WTC11 (cell line): ENCODE measurements at regions not wholly inside any gene's neighbourhood (a gene's known extent, or its start where the extent isn't known, plus 50 kb on each side); places are given as distances from the start of the nearest gene placed in this dataset.

Source experiments
- ATAC-seq: fragments of 200-7000 bp; cut with Tn5 transposase; 2 replicates; pipeline ENCODE4 v1.10.0; 2021; ENCODE audit warnings: mild to moderate bottlenecking, moderate library complexity
- CTCF ChIA-PET: fragments of 300-600 bp; sonication (Branson Sonifier 250); formaldehyde crosslinking; loops from one replicate; lab custom pipeline; 2021; ENCODE audit warnings: antibody characterized with exemption; lab: Charles Lee
- POLR2A ChIA-PET: fragments of 350-600 bp; sonication (Branson Sonifier 250); formaldehyde crosslinking; loops from one replicate; lab custom pipeline; 2021; ENCODE audit warnings: antibody characterized with exemption; lab: Charles Lee
- DNase-seq: peaks from one replicate; pipeline ENCODE4 v3.0.0; 2021; ENCODE audit warnings: low spot score
- H3K27ac Mint-ChIP-seq: 2 replicates; pipeline ENCODE4 v1.8.0; 2021; ENCODE audit warnings: mixed read lengths
- H3K27me3 Mint-ChIP-seq: 2 replicates; pipeline ENCODE4 v1.8.0; 2021; ENCODE audit warnings: low read depth, mild to moderate bottlenecking, moderate library complexity, mixed read lengths
- H3K36me3 Mint-ChIP-seq: 2 replicates; pipeline ENCODE4 v1.8.0; 2021; ENCODE audit warnings: mixed read lengths
- H3K4me1 Mint-ChIP-seq: 2 replicates; pipeline ENCODE4 v1.8.0; 2022; ENCODE audit warnings: mixed read lengths
- H3K4me3 Mint-ChIP-seq: 2 replicates; pipeline ENCODE4 v1.8.0; 2021; ENCODE audit warnings: mild to moderate bottlenecking, moderate library complexity, mixed read lengths
- H3K9me3 Mint-ChIP-seq: 2 replicates; pipeline ENCODE4 v1.8.0; 2021; ENCODE audit warnings: mixed read lengths
- ATF1 ChIP-seq: sonication (generic); formaldehyde crosslinking; IDR thresholded peaks from 2 replicates; pipeline ENCODE4 v1.8.1; 2023; ENCODE audit warnings: mild to moderate bottlenecking, moderate library complexity, missing genetic modification reagents
- CREM ChIP-seq: sonication (generic); formaldehyde crosslinking; IDR thresholded peaks from 2 replicates; pipeline ENCODE4 v1.8.1; 2022; ENCODE audit warnings: mild to moderate bottlenecking, missing genetic modification reagents, moderate library complexity
- ESRRA ChIP-seq: sonication (generic); formaldehyde crosslinking; IDR thresholded peaks from 2 replicates; pipeline ENCODE4 v1.8.1; 2022; ENCODE audit warnings: mild to moderate bottlenecking, missing genetic modification reagents, borderline replicate concordance
- FOXJ3 ChIP-seq: sonication (generic); formaldehyde crosslinking; IDR thresholded peaks from 2 replicates; pipeline ENCODE4 v1.9.0; 2021; ENCODE audit warnings: missing genetic modification reagents, mild to moderate bottlenecking, borderline replicate concordance
- GABPB1 ChIP-seq: sonication (generic); formaldehyde crosslinking; IDR thresholded peaks from 2 replicates; pipeline ENCODE4 v1.8.1; 2023; ENCODE audit warnings: mild to moderate bottlenecking, missing genetic modification reagents
- IRF2 ChIP-seq: sonication (generic); formaldehyde crosslinking; IDR thresholded peaks from 2 replicates; pipeline ENCODE4 v1.8.0; 2022; ENCODE audit warnings: low read depth, missing genetic modification reagents, borderline replicate concordance
- JUN ChIP-seq: sonication (generic); formaldehyde crosslinking; IDR thresholded peaks from 2 replicates; pipeline ENCODE4 v1.8.0; 2023; ENCODE audit warnings: mild to moderate bottlenecking, missing genetic modification reagents
- RORB ChIP-seq: fragments of 250-450 bp; sonication (Bioruptor Pico); IDR thresholded peaks from 2 replicates; pipeline ENCODE4 v1.9.0; 2021; ENCODE audit warnings: mild to moderate bottlenecking
- SMAD3 ChIP-seq: sonication (generic); formaldehyde crosslinking; IDR thresholded peaks from 2 replicates; pipeline ENCODE4 v1.8.0; 2022; ENCODE audit warnings: missing genetic modification reagents, mild to moderate bottlenecking, borderline replicate concordance
- ZNF219 ChIP-seq: sonication (generic); formaldehyde crosslinking; IDR thresholded peaks from 2 replicates; pipeline ENCODE4 v1.8.0; 2023; ENCODE audit warnings: missing genetic modification reagents, mild to moderate bottlenecking, borderline replicate concordance
- ZNF232 ChIP-seq: sonication (generic); formaldehyde crosslinking; IDR thresholded peaks from 2 replicates; pipeline ENCODE4 v1.8.0; 2022; ENCODE audit warnings: mild to moderate bottlenecking, missing genetic modification reagents
- ZNF423 ChIP-seq: fragments of 250-450 bp; sonication (Bioruptor Pico); IDR thresholded peaks from 2 replicates; pipeline ENCODE4 v2.1.2; 2022; ENCODE audit warnings: mild to moderate bottlenecking, moderate library complexity
- TF ChIP-seq, protein P1 (sequence below): sonication (generic); formaldehyde crosslinking; IDR thresholded peaks from 2 replicates; pipeline ENCODE4 v1.8.0; 2022; ENCODE audit warnings: mild to moderate bottlenecking, missing genetic modification reagents
- TF ChIP-seq, protein P2 (sequence below): sonication (generic); formaldehyde crosslinking; IDR thresholded peaks from 2 replicates; pipeline ENCODE4 v1.8.1; 2022; ENCODE audit warnings: low read depth, missing genetic modification reagents, borderline replicate concordance
- TF ChIP-seq, protein P3 (sequence below): sonication (generic); formaldehyde crosslinking; IDR thresholded peaks from 2 replicates; pipeline ENCODE4 v1.8.0; 2023; ENCODE audit warnings: missing genetic modification reagents
- TF ChIP-seq, protein P4 (sequence below): sonication (generic); formaldehyde crosslinking; IDR thresholded peaks from 2 replicates; pipeline ENCODE4 v1.8.1; 2023; ENCODE audit warnings: mild to moderate bottlenecking, moderate library complexity, missing genetic modification reagents
- TF ChIP-seq, protein P5 (sequence below): sonication (generic); formaldehyde crosslinking; IDR thresholded peaks from 2 replicates; pipeline ENCODE4 v1.8.1; 2022; ENCODE audit warnings: missing genetic modification reagents, borderline replicate concordance
- TF ChIP-seq, protein P6 (sequence below): sonication (generic); formaldehyde crosslinking; IDR thresholded peaks from 2 replicates; pipeline ENCODE4 v1.8.1; 2023; ENCODE audit warnings: mild to moderate bottlenecking, missing genetic modification reagents
- TF ChIP-seq, protein P7 (sequence below): fragments of 250-450 bp; sonication (Bioruptor Pico); IDR thresholded peaks from 2 replicates; pipeline ENCODE4 v1.9.0; 2021; ENCODE audit warnings: mild to moderate bottlenecking

DNA sequence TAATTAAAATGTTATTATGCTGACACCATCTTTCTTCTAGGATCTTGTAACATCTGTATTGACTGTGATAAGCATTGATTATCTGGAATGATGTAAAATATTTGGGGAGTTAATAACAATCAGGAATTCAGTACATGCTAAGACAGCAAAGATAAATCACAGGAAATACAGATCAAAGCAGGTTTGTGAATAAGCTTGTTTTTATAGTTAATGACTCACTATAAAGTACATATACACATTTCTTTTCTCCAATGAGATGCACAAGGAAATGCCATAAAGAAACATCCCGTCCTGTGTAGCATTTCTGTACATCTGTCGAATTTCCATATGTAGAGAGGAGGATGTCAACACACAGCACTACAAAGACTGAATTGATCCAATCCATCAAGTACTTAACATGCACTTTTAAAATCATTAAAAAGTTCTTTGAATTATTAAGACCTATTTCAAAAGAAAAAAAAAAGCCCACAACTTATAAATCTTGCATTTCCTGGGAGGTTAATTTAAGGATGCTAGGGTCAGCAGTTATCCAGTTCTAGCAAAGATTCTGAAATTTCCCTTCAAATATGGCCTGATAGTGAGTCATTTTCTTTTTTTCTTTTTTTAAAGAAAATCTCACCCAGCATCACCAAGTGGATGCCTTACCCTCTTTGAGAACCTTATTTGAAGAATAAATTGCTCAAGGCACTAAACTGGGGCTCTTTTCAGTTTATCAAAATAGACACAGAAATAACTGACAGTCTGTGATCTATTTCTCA, 243.2 kb upstream of the NR5A2 start:
- ChIA-PET CTCF (no interaction called here), POLR2A (no interaction called here)
- H3K27ac Mint-ChIP-seq = no peak overlapping the region
- ATAC-seq (no peak), DNase-seq (no peak)
- TF ChIP-seq GABPB1 = no peak
- TF ChIP-seq SMAD3 = no peak
- TF ChIP-seq, protein P1, sequence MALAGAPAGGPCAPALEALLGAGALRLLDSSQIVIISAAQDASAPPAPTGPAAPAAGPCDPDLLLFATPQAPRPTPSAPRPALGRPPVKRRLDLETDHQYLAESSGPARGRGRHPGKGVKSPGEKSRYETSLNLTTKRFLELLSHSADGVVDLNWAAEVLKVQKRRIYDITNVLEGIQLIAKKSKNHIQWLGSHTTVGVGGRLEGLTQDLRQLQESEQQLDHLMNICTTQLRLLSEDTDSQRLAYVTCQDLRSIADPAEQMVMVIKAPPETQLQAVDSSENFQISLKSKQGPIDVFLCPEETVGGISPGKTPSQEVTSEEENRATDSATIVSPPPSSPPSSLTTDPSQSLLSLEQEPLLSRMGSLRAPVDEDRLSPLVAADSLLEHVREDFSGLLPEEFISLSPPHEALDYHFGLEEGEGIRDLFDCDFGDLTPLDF (CRISPR knock-in tag) = no peak
- no peak for TF ChIP-seq ZNF232 (CRISPR knock-in tag)
- TF ChIP-seq, protein P2, sequence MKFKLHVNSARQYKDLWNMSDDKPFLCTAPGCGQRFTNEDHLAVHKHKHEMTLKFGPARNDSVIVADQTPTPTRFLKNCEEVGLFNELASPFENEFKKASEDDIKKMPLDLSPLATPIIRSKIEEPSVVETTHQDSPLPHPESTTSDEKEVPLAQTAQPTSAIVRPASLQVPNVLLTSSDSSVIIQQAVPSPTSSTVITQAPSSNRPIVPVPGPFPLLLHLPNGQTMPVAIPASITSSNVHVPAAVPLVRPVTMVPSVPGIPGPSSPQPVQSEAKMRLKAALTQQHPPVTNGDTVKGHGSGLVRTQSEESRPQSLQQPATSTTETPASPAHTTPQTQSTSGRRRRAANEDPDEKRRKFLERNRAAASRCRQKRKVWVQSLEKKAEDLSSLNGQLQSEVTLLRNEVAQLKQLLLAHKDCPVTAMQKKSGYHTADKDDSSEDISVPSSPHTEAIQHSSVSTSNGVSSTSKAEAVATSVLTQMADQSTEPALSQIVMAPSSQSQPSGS (CRISPR knock-in tag) = no peak
- TF ChIP-seq, protein P3, sequence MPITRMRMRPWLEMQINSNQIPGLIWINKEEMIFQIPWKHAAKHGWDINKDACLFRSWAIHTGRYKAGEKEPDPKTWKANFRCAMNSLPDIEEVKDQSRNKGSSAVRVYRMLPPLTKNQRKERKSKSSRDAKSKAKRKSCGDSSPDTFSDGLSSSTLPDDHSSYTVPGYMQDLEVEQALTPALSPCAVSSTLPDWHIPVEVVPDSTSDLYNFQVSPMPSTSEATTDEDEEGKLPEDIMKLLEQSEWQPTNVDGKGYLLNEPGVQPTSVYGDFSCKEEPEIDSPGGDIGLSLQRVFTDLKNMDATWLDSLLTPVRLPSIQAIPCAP = no peak
- no peak for TF ChIP-seq ATF1 (CRISPR knock-in tag)
- TF ChIP-seq, protein P4, sequence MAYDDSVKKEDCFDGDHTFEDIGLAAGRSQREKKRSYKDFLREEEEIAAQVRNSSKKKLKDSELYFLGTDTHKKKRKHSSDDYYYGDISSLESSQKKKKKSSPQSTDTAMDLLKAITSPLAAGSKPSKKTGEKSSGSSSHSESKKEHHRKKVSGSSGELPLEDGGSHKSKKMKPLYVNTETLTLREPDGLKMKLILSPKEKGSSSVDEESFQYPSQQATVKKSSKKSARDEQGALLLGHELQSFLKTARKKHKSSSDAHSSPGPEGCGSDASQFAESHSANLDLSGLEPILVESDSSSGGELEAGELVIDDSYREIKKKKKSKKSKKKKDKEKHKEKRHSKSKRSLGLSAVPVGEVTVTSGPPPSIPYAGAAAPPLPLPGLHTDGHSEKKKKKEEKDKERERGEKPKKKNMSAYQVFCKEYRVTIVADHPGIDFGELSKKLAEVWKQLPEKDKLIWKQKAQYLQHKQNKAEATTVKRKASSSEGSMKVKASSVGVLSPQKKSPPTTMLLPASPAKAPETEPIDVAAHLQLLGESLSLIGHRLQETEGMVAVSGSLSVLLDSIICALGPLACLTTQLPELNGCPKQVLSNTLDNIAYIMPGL = no peak
- TF ChIP-seq, protein P5, sequence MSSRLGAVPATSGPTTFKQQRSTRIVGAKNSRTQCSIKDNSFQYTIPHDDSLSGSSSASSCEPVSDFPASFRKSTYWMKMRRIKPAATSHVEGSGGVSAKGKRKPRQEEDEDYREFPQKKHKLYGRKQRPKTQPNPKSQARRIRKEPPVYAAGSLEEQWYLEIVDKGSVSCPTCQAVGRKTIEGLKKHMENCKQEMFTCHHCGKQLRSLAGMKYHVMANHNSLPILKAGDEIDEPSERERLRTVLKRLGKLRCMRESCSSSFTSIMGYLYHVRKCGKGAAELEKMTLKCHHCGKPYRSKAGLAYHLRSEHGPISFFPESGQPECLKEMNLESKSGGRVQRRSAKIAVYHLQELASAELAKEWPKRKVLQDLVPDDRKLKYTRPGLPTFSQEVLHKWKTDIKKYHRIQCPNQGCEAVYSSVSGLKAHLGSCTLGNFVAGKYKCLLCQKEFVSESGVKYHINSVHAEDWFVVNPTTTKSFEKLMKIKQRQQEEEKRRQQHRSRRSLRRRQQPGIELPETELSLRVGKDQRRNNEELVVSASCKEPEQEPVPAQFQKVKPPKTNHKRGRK = no peak
- TF ChIP-seq FOXJ3 (CRISPR knock-in tag) = no peak
- TF ChIP-seq, protein P6, sequence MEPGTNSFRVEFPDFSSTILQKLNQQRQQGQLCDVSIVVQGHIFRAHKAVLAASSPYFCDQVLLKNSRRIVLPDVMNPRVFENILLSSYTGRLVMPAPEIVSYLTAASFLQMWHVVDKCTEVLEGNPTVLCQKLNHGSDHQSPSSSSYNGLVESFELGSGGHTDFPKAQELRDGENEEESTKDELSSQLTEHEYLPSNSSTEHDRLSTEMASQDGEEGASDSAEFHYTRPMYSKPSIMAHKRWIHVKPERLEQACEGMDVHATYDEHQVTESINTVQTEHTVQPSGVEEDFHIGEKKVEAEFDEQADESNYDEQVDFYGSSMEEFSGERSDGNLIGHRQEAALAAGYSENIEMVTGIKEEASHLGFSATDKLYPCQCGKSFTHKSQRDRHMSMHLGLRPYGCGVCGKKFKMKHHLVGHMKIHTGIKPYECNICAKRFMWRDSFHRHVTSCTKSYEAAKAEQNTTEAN (CRISPR knock-in tag) = no peak
- peaks cover 19% of the 10 kb centered on the region for H3K4me1 Mint-ChIP-seq
- H3K4me3 Mint-ChIP-seq = no peak overlapping the region
- H3K36me3 Mint-ChIP-seq = no peaks in the 10 kb centered on the region
- no peaks in the 10 kb centered on the region for H3K27me3 Mint-ChIP-seq
- peaks cover 6% of the 10 kb centered on the region for H3K9me3 Mint-ChIP-seq

DNA sequence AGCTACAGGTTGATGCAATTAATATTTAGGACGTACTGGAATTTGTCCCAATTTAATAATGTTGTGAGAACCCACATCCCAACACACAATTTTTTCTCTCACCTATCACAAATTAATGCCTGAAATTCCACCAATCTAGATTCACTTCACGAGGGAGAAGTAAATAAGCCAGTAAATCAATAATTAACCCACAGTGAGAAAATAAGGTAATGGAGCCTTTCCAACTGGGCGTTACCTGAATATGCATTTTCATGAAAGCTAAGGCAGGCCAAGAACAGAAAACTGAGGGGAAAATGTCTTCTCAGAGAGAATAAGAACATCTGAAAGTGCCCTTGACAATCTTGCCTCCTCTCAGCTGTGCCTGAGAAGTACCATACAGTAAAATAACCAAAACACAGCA, 240.8 kb upstream of the NR5A2 start:
- no peak for DNase-seq
- Mint-ChIP-seq H3K9me3 (peaks cover 3% of the 10 kb centered on the region), H3K27me3 (no peaks in the 10 kb centered on the region), H3K4me1 (peaks cover 29% of the 10 kb centered on the region), H3K36me3 (no peaks in the 10 kb centered on the region), H3K4me3 (no peak overlapping the region), H3K27ac (no peak overlapping the region)
- ChIA-PET CTCF (no interaction called here), POLR2A (no interaction called here)
- TF ChIP-seq, protein P7, sequence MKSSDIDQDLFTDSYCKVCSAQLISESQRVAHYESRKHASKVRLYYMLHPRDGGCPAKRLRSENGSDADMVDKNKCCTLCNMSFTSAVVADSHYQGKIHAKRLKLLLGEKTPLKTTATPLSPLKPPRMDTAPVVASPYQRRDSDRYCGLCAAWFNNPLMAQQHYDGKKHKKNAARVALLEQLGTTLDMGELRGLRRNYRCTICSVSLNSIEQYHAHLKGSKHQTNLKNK (CRISPR knock-in tag) = no peak
- TF ChIP-seq ZNF219 = no peak
- no peak for ATAC-seq

DNA sequence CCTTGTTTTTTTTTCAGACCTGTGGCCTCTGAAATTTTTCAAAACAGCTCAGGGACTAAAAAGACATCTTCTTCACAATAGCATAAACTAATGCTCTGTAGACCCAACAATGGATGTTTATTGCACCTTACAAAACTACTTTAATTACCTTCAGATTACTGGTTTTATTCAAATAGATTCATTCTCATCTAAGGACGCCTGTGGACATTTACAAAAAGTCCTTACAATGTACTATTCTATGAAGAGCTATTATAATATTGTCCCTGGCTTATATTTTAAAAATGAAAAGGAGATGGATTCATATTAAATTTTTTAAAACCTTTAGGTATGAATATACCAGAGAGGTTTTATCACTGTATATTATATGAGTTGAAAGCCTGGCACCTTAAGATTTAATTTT, 238.4 kb upstream of the NR5A2 start:
- no peak overlapping the region for H3K4me3 Mint-ChIP-seq
- H3K27ac Mint-ChIP-seq = no peak overlapping the region
- ChIA-PET CTCF (no interaction called here), POLR2A (no interaction called here)
- no peak for DNase-seq
- no peaks in the 10 kb centered on the region for H3K36me3 Mint-ChIP-seq
- peaks cover 27% of the 10 kb centered on the region for H3K4me1 Mint-ChIP-seq
- H3K27me3 Mint-ChIP-seq = no peaks in the 10 kb centered on the region
- no peaks in the 10 kb centered on the region for H3K9me3 Mint-ChIP-seq
- no peak for ATAC-seq
- TF ChIP-seq CREM (CRISPR knock-in tag) = no peak
- no peak for TF ChIP-seq ESRRA
- TF ChIP-seq SMAD3 = no peak
- TF ChIP-seq, protein P5 = no peak
- no peak for TF ChIP-seq ZNF232 (CRISPR knock-in tag)
- no peak for TF ChIP-seq JUN
- TF ChIP-seq RORB (CRISPR knock-in tag) = no peak
- TF ChIP-seq IRF2 = no peak
- no peak for TF ChIP-seq ZNF423 (CRISPR knock-in tag)
